OCI-LY7 (cell line): ENCODE measurements at regions not wholly inside any gene's neighbourhood (a gene's known extent, or its start where the extent isn't known, plus 50 kb on each side); places are given as distances from the start of the nearest gene placed in this dataset.

ENCODE experiments used
- CTCF ChIP-seq: fragments of 200-600 bp; sonication (generic); conservative IDR thresholded peaks from 2 replicates; pipeline ENCODE4 v1.5.1; 2014; ENCODE audit warnings: mild to moderate bottlenecking, antibody characterized with exemption, low read length, moderate library complexity, mixed read lengths
- EZH2phosphoT487 ChIP-seq: fragments of 200-600 bp; sonication (generic); IDR thresholded peaks from 2 replicates; pipeline ENCODE4 v1.6.1; 2018; ENCODE audit warnings: low read depth, borderline replicate concordance, mild to moderate bottlenecking, mixed run types, antibody characterized with exemption, low read length, moderate library complexity, mixed read lengths

DNA sequence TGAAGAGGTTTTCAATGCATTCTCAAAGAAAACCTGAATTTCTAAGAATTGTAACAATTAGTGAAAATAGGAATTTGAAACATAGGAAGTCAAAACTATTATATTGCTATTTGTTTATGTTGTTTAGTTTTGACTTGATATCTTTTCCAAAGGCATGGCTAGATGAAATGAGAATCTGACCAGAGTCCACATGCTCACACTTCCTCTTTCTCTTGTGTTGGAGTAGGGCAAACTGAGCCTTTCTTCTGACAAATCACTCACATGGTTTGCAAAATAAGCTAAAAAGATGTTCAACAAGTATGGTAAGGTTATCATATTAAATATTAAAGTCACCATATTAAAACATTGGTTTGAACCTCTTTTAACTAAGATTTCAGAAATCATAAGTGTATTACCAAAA, 512.6 kb downstream of the ISL1 start:
- TF ChIP-seq CTCF, result no peak
- no peak for TF ChIP-seq EZH2phosphoT487
